DMS114 treated with DMSO at 0.1 percent for 48 hours (cell line): ENCODE measurements at regions not wholly inside any gene's neighbourhood (a gene's known extent, or its start where the extent isn't known, plus 50 kb on each side); places are given as distances from the start of the nearest gene placed in this dataset.
"Not testable (repeated sequence)": the region's sequence is repeated elsewhere in the genome, so short reads cannot be mapped to it uniquely, and the experiment has no call there.

ENCODE experiments used
- DNase-seq: peaks from one replicate; lab custom pipeline; 2025; ENCODE audit not compliant: unreplicated experiment; lab: John Stamatoyannopoulos, UW

GRCh38 chr19:28150129-28150528 is 1062.8 kb downstream of the UQCRFS1 start:
- DNase-seq, result no peak

GRCh38 chr19:28148554-28148953 is 1064.4 kb downstream of the UQCRFS1 start:
- no peak for DNase-seq

- no peak for DNase-seq
Measured at GRCh38 chr19:28142258-28142657, 1070.7 kb downstream of the UQCRFS1 start.

GRCh38 chr19:28140201-28140600 is 1072.8 kb downstream of the UQCRFS1 start:
- DNase-seq, result no peak

GRCh38 chr19:28137772-28138171 is 1075.2 kb downstream of the UQCRFS1 start:
- DNase-seq, result no peak

- no peak for DNase-seq
Measured at GRCh38 chr19:28136796-28137195, 1076.2 kb downstream of the UQCRFS1 start.

- no peak for DNase-seq
Measured at GRCh38 chr19:28135825-28136224, 1077.1 kb downstream of the UQCRFS1 start.

- DNase-seq, result no peak
Measured at GRCh38 chr19:28134311-28134710, 1078.6 kb downstream of the UQCRFS1 start.

- DNase-seq, result not testable (repeated sequence)
Measured at GRCh38 chr19:28130881-28131280, 1082.1 kb downstream of the UQCRFS1 start.

- DNase-seq, result no peak
Measured at GRCh38 chr19:28130066-28130511, 1082.9 kb downstream of the UQCRFS1 start.

GRCh38 chr19:28128341-28128740 is 1084.6 kb downstream of the UQCRFS1 start:
- no peak for DNase-seq

GRCh38 chr19:28126135-28126898 is 1086.6 kb downstream of the UQCRFS1 start:
- no peak for DNase-seq

GRCh38 chr19:28122734-28123133 is 1090.2 kb downstream of the UQCRFS1 start:
- no peak for DNase-seq

- no peak for DNase-seq
Measured at GRCh38 chr19:28118235-28118634, 1094.7 kb downstream of the UQCRFS1 start.

- no peak for DNase-seq
Measured at GRCh38 chr19:28117143-28117542, 1095.8 kb downstream of the UQCRFS1 start.

- DNase-seq, result not testable (repeated sequence)
Measured at GRCh38 chr19:28116379-28116778, 1096.6 kb downstream of the UQCRFS1 start.

GRCh38 chr19:28103921-28104320 is 1109.0 kb downstream of the UQCRFS1 start:
- no peak for DNase-seq

- not testable (repeated sequence) for DNase-seq
Measured at GRCh38 chr19:28084659-28085157, 1128.2 kb downstream of the UQCRFS1 start.

GRCh38 chr19:28076628-28077027 is 1136.3 kb downstream of the UQCRFS1 start:
- DNase-seq, result no peak

- no peak for DNase-seq
Measured at GRCh38 chr19:28075229-28075628, 1137.7 kb downstream of the UQCRFS1 start.

- DNase-seq, result no peak
Measured at GRCh38 chr19:28074773-28075172, 1138.2 kb downstream of the UQCRFS1 start.

GRCh38 chr19:28067882-28068281 is 1145.1 kb downstream of the UQCRFS1 start:
- no peak for DNase-seq

- no peak for DNase-seq
Measured at GRCh38 chr19:28066988-28067387, 1146.0 kb downstream of the UQCRFS1 start.
